RWPE2 (cell line): ENCODE measurements at regions not wholly inside any gene's neighbourhood (a gene's known extent, or its start where the extent isn't known, plus 50 kb on each side); places are given as distances from the start of the nearest gene placed in this dataset.

ENCODE experiments used
- ATAC-seq: fragments of 200-7000 bp; cut with Tn5 transposase; 3 replicates; pipeline ENCODE4 v1.9.1; 2021; ENCODE audit warnings: low read depth
- DNase-seq: peaks from one replicate; pipeline ENCODE4 v3.0.0-alpha.2; 2020; ENCODE audit warnings: low spot score
- H3K27ac ChIP-seq: fragments of 450-650 bp; 2 replicates; pipeline ENCODE4 v1.5.1; 2017; ENCODE audit warnings: mild to moderate bottlenecking; ENCODE audit not compliant: poor library complexity, severe bottlenecking
- H3K27me3 ChIP-seq: fragments of 250-450 bp; sonication (Bioruptor Pico); 2 replicates; pipeline ENCODE4 v1.5.1; 2021; ENCODE audit warnings: mild to moderate bottlenecking, moderate library complexity; ENCODE audit not compliant: insufficient read depth, poor library complexity, severe bottlenecking
- H3K36me3 ChIP-seq: fragments of 250-450 bp; sonication (Bioruptor Pico); 2 replicates; pipeline ENCODE4 v1.5.1; 2020; ENCODE audit warnings: low read depth, mild to moderate bottlenecking, moderate library complexity
- H3K4me1 ChIP-seq: fragments of 250-450 bp; sonication (Bioruptor Pico); 2 replicates; pipeline ENCODE4 v1.5.1; 2021; ENCODE audit warnings: mild to moderate bottlenecking, moderate library complexity; ENCODE audit not compliant: insufficient read depth, poor library complexity, severe bottlenecking
- H3K4me3 ChIP-seq: fragments of 250-450 bp; sonication (Bioruptor Pico); 2 replicates; pipeline ENCODE4 v1.5.1; 2021; ENCODE audit warnings: mild to moderate bottlenecking, moderate library complexity; ENCODE audit not compliant: severe bottlenecking
- H3K9me3 ChIP-seq: fragments of 250-450 bp; sonication (Bioruptor Pico); 2 replicates; pipeline ENCODE4 v1.5.1; 2021; ENCODE audit warnings: mild to moderate bottlenecking, moderate library complexity; ENCODE audit not compliant: severe bottlenecking
- TF ChIP-seq, protein P1 (sequence below): fragments of 450-650 bp; IDR thresholded peaks from one replicate; pipeline ENCODE4 v1.5.1; 2017; ENCODE audit warnings: mild to moderate bottlenecking, moderate library complexity; ENCODE audit not compliant: poor library complexity, severe bottlenecking

- TF ChIP-seq, protein P1, sequence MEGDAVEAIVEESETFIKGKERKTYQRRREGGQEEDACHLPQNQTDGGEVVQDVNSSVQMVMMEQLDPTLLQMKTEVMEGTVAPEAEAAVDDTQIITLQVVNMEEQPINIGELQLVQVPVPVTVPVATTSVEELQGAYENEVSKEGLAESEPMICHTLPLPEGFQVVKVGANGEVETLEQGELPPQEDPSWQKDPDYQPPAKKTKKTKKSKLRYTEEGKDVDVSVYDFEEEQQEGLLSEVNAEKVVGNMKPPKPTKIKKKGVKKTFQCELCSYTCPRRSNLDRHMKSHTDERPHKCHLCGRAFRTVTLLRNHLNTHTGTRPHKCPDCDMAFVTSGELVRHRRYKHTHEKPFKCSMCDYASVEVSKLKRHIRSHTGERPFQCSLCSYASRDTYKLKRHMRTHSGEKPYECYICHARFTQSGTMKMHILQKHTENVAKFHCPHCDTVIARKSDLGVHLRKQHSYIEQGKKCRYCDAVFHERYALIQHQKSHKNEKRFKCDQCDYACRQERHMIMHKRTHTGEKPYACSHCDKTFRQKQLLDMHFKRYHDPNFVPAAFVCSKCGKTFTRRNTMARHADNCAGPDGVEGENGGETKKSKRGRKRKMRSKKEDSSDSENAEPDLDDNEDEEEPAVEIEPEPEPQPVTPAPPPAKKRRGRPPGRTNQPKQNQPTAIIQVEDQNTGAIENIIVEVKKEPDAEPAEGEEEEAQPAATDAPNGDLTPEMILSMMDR: no peak
- no peak overlapping the region for H3K27ac ChIP-seq
- no peak overlapping the region for H3K4me3 ChIP-seq
- ATAC-seq: no peak
- H3K27me3 ChIP-seq: no peaks in the 10 kb centered on the region
- no peaks in the 10 kb centered on the region for H3K36me3 ChIP-seq
- no peak for DNase-seq
- no peaks in the 10 kb centered on the region for H3K9me3 ChIP-seq
- no peaks in the 10 kb centered on the region for H3K4me1 ChIP-seq
Observed at GRCh38 chr18:67408240-67408639, 108.3 kb downstream of the DSEL start.

GRCh38 chr18:67406714-67407113, 109.8 kb downstream of the DSEL start:
- TF ChIP-seq, protein P1: no peak
- Histone ChIP-seq H3K36me3 (no peaks in the 10 kb centered on the region), H3K27me3 (no peaks in the 10 kb centered on the region), H3K4me3 (no peak overlapping the region), H3K9me3 (no peaks in the 10 kb centered on the region), H3K27ac (no peak overlapping the region), H3K4me1 (no peaks in the 10 kb centered on the region)
- DNase-seq: no peak
- ATAC-seq: no peak

DNA sequence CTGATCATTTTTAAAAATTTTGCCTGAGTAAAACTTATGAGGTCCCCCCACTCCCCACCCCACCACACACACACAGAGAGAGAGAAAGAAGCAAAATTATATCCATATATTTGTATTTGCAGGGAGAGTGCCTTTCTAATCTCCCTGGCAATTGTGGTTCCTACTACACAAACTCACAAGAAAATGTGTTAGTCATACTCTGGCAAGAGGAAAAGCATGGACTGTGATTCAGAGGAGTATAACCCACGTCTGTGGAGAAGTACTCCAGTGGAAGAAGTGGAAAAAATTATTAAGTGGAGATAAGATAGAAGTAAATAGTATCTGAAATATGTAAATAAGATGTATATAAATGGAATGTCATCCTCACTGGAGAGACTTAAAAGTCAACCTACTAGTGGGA, 114.0 kb downstream of the DSEL start:
- ATAC-seq: no peak
- Histone ChIP-seq H3K4me1 (no peaks in the 10 kb centered on the region), H3K27me3 (no peaks in the 10 kb centered on the region), H3K27ac (no peak overlapping the region), H3K9me3 (no peaks in the 10 kb centered on the region), H3K4me3 (no peak overlapping the region), H3K36me3 (peaks cover 3% of the 10 kb centered on the region; the same call in 1 of the 2 replicates)
- no peak for DNase-seq
- TF ChIP-seq, protein P1: no peak

GRCh38 chr18:67400502-67401117, 115.9 kb downstream of the DSEL start:
- Histone ChIP-seq H3K27ac (no peak overlapping the region), H3K4me1 (no peaks in the 10 kb centered on the region), H3K27me3 (no peaks in the 10 kb centered on the region), H3K4me3 (no peak overlapping the region), H3K36me3 (peaks cover 3% of the 10 kb centered on the region; the same call in 1 of the 2 replicates), H3K9me3 (no peaks in the 10 kb centered on the region)
- TF ChIP-seq, protein P1: no peak
- ATAC-seq: no peak
- no peak for DNase-seq

GRCh38 chr18:67386032-67386431, 130.5 kb downstream of the DSEL start:
- H3K9me3 ChIP-seq: no peaks in the 10 kb centered on the region
- no peak overlapping the region for H3K27ac ChIP-seq
- DNase-seq (no peak), ATAC-seq (no peak)
- TF ChIP-seq, protein P1: no peak
- no peaks in the 10 kb centered on the region for H3K27me3 ChIP-seq
- no peaks in the 10 kb centered on the region for H3K4me1 ChIP-seq
- H3K36me3 ChIP-seq: no peaks in the 10 kb centered on the region
- no peak overlapping the region for H3K4me3 ChIP-seq
